GM18499 (cell line): ENCODE measurements at regions not wholly inside any gene's neighbourhood (a gene's known extent, or its start where the extent isn't known, plus 50 kb on each side); places are given as distances from the start of the nearest gene placed in this dataset.

ENCODE experiments used
- ATAC-seq: cut with Tn5 transposase; IDR thresholded peaks from one replicate; pipeline ENCODE4 v1.9.1; 2021; ENCODE audit warnings: moderate number of reproducible peaks; ENCODE audit not compliant: insufficient read depth, unreplicated experiment

- no peak for ATAC-seq
These were observed 204.2 kb downstream of the KLF5 start for GRCh38 chr13:73262862-73263627.

DNA sequence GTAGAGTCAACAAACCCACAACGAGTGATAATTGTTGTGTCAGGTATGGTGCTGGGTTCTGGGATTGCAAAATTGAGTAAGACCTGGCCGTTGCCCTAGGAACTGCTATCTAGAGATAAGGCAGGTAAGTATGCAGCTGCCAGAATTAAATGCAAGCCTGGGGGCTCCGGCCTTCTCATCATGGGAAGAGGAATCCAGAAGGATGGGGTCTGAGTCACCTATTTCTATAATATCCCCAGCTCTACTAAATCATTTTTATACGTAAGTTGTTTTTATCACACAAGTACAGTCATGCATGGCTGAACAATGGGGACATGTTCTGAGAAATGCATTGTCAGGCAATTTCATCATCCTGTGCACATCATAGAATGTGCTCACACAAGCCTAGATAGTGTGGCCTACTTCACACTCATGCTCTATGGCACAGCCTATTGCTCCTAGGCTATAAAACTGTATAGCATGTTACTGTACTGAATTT is 203.0 kb downstream of the KLF5 start:
- no peak for ATAC-seq

DNA sequence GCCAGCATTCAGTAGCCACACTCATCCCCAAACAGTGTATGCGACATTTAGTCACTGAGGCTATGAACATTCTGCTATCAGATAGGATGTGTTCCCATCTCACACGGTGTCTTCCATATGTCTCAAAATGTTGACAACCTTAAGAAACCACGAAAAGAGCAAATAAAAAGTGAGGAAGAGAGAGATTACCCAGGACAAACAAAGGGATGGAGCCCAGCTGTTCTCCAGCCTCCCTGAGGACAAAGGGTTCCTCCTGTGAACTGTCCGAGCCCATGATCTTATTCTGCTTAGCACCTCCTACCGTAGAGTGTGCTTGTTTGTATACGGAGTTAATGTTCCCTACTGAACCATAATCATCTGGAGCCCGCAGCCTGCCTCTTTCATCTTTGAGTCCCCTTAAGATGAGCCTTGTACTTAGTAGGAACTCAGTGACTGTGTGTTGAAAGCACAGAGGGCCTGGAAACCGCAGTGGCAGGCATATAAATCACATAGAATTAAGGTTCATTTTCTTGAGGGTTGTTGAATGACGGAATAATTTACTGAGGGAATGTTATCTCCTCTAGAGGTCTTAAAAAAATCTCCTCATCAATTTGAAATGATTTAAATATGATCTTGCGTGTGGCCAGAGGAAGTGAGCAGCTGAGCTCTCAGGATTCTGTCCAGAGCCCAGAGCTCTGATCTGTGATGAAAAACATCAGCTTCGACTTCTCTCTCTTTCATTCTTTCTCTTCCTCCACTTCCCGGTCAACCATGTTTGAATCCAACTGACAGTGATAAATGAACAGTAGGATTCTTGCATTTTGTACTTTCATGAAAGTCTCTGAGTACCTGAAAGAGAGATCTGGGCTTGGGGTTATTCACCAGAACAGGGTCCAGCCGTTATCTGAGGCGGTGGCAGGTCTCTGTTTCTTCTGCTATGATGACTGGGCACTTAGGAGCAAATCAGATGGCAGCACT is 200.5 kb downstream of the KLF5 start:
- no peak for ATAC-seq

- ATAC-seq, result no peak
These were observed 199.6 kb downstream of the KLF5 start for GRCh38 chr13:73258406-73258805.

DNA sequence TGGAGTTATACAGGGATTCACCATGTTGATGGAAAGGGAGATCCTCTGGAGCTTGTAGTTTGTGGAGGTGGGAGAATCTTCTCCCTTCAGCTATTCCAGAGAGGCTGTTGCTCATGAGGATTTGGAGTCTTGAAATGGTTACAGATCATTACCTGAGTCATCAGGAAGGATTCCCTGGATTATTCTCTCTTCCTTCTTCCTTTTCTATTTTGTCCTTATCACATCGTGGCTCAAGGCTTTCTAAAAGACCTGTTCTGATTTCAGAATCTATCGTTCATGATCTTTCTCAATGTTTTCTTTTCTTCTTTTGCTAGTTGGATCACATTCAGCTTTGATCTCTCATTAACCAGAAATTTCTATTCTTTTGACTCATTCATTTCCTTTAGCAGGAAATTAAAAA is 196.0 kb downstream of the KLF5 start:
- no peak for ATAC-seq

- ATAC-seq, result no peak
These were observed 192.9 kb downstream of the KLF5 start for GRCh38 chr13:73251626-73252265.

- no peak for ATAC-seq
These were observed 191.3 kb downstream of the KLF5 start for GRCh38 chr13:73250061-73250460.

DNA sequence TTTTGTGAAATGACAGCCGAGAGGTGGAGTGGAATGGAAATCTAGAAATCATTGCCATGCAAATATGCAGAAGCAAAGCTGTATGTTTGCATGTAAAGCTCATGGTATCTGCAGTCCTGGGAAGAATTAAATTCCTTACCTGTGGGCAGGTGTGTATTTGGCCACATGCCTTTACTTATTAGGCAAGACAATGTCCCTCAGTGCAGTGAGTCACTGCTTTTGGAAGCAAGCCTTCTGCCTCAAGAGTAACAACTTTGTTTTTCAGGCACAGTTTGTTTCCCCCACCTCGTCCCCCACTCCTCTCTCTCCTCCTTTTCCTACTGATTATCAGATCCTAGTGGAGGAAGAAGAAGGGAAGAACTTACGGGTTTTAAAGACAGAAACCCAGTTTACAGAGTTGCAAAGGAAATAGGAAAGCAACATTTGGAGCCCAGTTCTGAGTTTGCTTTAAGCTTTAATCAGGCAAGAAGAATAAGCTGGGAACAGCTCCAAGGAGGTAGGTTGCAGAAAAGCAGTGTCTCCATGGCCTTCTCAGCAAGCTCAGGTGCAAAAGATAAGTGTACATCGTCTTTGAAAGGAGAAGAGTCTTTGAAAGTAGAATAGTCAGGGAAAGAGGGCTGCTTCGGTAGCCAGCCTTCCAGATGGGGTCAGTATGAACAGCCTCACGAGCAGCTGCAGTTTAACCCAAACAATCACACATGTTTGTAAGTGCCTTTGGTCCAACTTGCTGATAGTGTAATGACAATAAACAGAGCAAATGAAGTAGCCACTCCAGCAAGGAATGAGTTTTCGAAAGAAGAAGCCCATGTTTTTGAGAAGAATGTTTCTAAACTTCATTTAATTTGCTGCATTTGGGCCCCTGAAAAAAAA is 190.1 kb downstream of the KLF5 start:
- ATAC-seq, result no peak

GRCh38 chr13:73248154-73248553 is 189.3 kb downstream of the KLF5 start:
- ATAC-seq, result no peak

DNA sequence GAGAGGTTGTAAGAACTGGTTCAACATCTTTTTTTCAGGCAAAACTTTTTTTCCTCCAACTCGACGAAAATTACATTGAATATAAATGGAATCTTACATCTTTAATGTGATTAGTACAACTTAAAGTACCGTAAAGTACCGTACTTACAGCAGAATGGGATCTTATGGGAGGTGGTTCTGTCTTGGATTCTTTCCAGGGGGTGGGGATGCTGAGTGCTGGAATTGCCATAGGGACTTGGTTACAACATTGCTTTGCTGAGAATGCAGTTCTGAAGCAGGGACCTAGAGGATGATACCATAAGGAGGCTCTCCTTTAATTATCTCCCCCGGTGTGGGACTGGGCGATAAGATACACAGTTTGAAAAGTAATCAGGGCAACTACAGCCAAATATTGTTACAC is 186.4 kb downstream of the KLF5 start:
- no peak for ATAC-seq

- no peak for ATAC-seq
These were observed 185.7 kb downstream of the KLF5 start for GRCh38 chr13:73244467-73244866.

GRCh38 chr13:73242515-73243015 is 183.8 kb downstream of the KLF5 start:
- no peak for ATAC-seq

- ATAC-seq, result no peak
These were observed 181.4 kb downstream of the KLF5 start for GRCh38 chr13:73240193-73240592.

GRCh38 chr13:73235385-73235784 is 176.6 kb downstream of the KLF5 start:
- no peak for ATAC-seq

GRCh38 chr13:73231471-73231870 is 172.7 kb downstream of the KLF5 start:
- ATAC-seq, result no peak

DNA sequence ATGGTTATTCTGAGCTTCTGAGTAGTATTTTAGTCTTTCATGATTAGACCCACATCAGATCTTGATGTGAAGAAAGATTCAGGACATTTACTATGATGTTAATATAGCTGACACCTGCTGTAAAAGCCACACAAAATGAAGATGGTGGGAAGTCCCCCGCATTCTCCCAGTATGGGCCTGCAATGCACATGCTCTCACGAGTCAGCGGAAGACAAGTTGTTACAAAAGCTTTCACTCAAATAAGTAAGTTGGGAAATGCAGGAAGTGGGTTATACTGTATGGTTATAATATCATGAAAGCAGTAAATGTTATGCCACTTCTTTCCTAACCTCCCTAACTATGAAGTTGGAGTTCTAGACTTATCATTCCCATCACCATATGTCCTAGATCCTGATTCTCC is 171.9 kb downstream of the KLF5 start:
- ATAC-seq, result no peak

- no peak for ATAC-seq
These were observed 169.7 kb downstream of the KLF5 start for GRCh38 chr13:73228546-73228945.

- no peak for ATAC-seq
These were observed 167.2 kb downstream of the KLF5 start for GRCh38 chr13:73225990-73226389.

GRCh38 chr13:73224703-73225102 is 165.9 kb downstream of the KLF5 start:
- no peak for ATAC-seq

DNA sequence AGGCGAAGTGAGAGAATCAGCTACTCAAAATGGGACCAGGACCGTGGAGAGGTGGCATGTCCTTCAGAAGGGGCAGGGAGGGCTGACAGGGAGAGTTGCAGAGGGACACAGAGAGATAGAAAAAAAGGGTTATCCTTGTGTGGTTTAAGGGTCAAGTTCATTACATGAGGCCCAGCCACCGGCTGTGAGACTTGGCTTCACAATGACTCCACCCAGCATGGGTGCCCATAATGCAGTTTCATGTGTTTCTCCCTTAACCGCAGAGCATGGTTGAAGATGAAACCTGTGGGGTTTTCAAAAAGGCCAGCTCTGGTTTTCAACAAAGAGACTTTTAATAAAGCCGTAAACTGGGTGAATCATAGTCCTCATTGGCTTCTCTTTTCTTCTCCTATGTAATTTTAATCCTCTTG is 164.6 kb downstream of the KLF5 start:
- peak; percentile 93 for ATAC-seq
